ENCODE measurements at regions not wholly inside any gene's neighbourhood (a gene's known extent, or its start where the extent isn't known, plus 50 kb on each side); places are given as distances from the start of the nearest gene placed in this dataset.

- peak; percentile 60 to 79 for DNase-seq (ENCODE audit: low read depth in 1 of 2, low spot score in 1 of 2)
- Histone ChIP-seq H3K4me3 (replicated peaks; ENCODE audit: insufficient read depth, low read length) (no peak overlapping the region), H3K27ac (replicated peaks) (peak overlapping the region; percentile 64), H3K27me3 (ENCODE audit: insufficient read depth, poor library complexity, severe bottlenecking) (no peaks in the 10 kb centered on the region)
- TF ChIP-seq POLR2AphosphoS5 (IDR thresholded peaks at IDR 0.05; ENCODE audit: low read depth), result peak; percentile 63; the same call in 1 of the 2 replicates
- no peak for TF ChIP-seq SPI1 (IDR thresholded peaks at IDR 0.05; ENCODE audit: borderline replicate concordance, low read depth)
- TF ChIP-seq REST (IDR thresholded peaks at IDR 0.05; ENCODE audit: insufficient replicate concordance, low read depth), result no peak
- TF ChIP-seq GABPA (IDR thresholded peaks at IDR 0.05; ENCODE audit: low read depth), result no peak
Measured at GRCh38 chr21:15437883-15438282, 291.9 kb upstream of the USP25 start.

- no peaks in the 10 kb centered on the region for H3K27me3 ChIP-seq (ENCODE audit: insufficient read depth, poor library complexity, severe bottlenecking)
- no peak overlapping the region for H3K4me3 ChIP-seq (replicated peaks; ENCODE audit: insufficient read depth, low read length)
- TF ChIP-seq POLR2AphosphoS5 (IDR thresholded peaks at IDR 0.05; ENCODE audit: low read depth) (no peak), SPI1 (IDR thresholded peaks at IDR 0.05; ENCODE audit: borderline replicate concordance, low read depth) (no peak), REST (IDR thresholded peaks at IDR 0.05; ENCODE audit: insufficient replicate concordance, low read depth) (no peak), GABPA (IDR thresholded peaks at IDR 0.05; ENCODE audit: low read depth) (no peak), CTCF (IDR thresholded peaks at IDR 0.05; ENCODE audit: insufficient read depth, low read length) (no peak)
- no peak overlapping the region for H3K27ac ChIP-seq (replicated peaks)
- DNase-seq (ENCODE audit: low read depth in 1 of 2, low spot score in 1 of 2), result no peak
Measured at GRCh38 chr21:15439726-15440125, 290.1 kb upstream of the USP25 start.

GRCh38 chr21:15441060-15441493, 288.7 kb upstream of the USP25 start:
- H3K27me3 ChIP-seq (ENCODE audit: insufficient read depth, poor library complexity, severe bottlenecking), result no peaks in the 10 kb centered on the region
- DNase-seq (ENCODE audit: low read depth in 1 of 2, low spot score in 1 of 2), result no peak
- no peak overlapping the region for H3K27ac ChIP-seq (replicated peaks)
- no peak for TF ChIP-seq SPI1 (IDR thresholded peaks at IDR 0.05; ENCODE audit: borderline replicate concordance, low read depth)
- TF ChIP-seq REST (IDR thresholded peaks at IDR 0.05; ENCODE audit: insufficient replicate concordance, low read depth), result no peak
- TF ChIP-seq CTCF (IDR thresholded peaks at IDR 0.05; ENCODE audit: insufficient read depth, low read length), result no peak
- TF ChIP-seq GABPA (IDR thresholded peaks at IDR 0.05; ENCODE audit: low read depth), result no peak
- no peak for TF ChIP-seq POLR2AphosphoS5 (IDR thresholded peaks at IDR 0.05; ENCODE audit: low read depth)
- no peak overlapping the region for H3K4me3 ChIP-seq (replicated peaks; ENCODE audit: insufficient read depth, low read length)
